SU-DHL-6 (cell line): ENCODE measurements at regions not wholly inside any gene's neighbourhood (a gene's known extent, or its start where the extent isn't known, plus 50 kb on each side); places are given as distances from the start of the nearest gene placed in this dataset.

Experiments
- H2AFZ ChIP-seq: fragments of 200-600 bp; sonication (generic); 2 replicates; pipeline ENCODE4 v1.6.1; 2014; ENCODE audit warnings: low read depth, mild to moderate bottlenecking, moderate library complexity, mixed read lengths, antibody characterized with exemption, low read length; ENCODE audit not compliant: severe bottlenecking
- H3F3A ChIP-seq: fragments of 200-600 bp; shearing (Covaris generic); 2 replicates; pipeline ENCODE4 v1.6.0; 2016; ENCODE audit warnings: antibody characterized with exemption, mild to moderate bottlenecking; ENCODE audit not compliant: insufficient read depth
- H3K27ac ChIP-seq: fragments of 200-600 bp; sonication (generic); 2 replicates; pipeline ENCODE4 v1.5.1; 2016; ENCODE audit warnings: low read depth, mild to moderate bottlenecking, low read length, moderate library complexity, mixed read lengths
- H3K27me3 ChIP-seq: fragments of 200-600 bp; sonication (generic), shearing (Covaris generic); 2 replicates; pipeline ENCODE4 v1.6.0; 2014; ENCODE audit warnings: mild to moderate bottlenecking, low read length
- H3K36me3 ChIP-seq: fragments of 200-600 bp; sonication (generic); 2 replicates; pipeline ENCODE4 v1.6.1; 2014; ENCODE audit warnings: mild to moderate bottlenecking, low read length, mixed read lengths
- H3K4me2 ChIP-seq: fragments of 300-600, 200-600 bp; shearing (Covaris generic), sonication (generic); 2 replicates; pipeline ENCODE4 v1.6.0; 2014; ENCODE audit warnings: low read length, low read depth, mild to moderate bottlenecking; ENCODE audit not compliant: poor library complexity, severe bottlenecking
- H3K4me3 ChIP-seq: fragments of 200-600 bp; sonication (generic); 2 replicates; pipeline ENCODE4 v1.5.1; 2014; ENCODE audit warnings: antibody characterized with exemption, low read length, mild to moderate bottlenecking, mixed read lengths; ENCODE audit not compliant: insufficient read depth, poor library complexity, severe bottlenecking
- H3K79me2 ChIP-seq: fragments of 200-600 bp; sonication (generic); 2 replicates; pipeline ENCODE4 v1.6.1; 2014; ENCODE audit warnings: mild to moderate bottlenecking, low read length, moderate library complexity; ENCODE audit not compliant: insufficient read depth
- H3K9ac ChIP-seq: fragments of 200-600 bp; sonication (generic); 2 replicates; pipeline ENCODE4 v1.7.0; 2014; ENCODE audit warnings: mild to moderate bottlenecking, low read length
- H3K9me2 ChIP-seq: fragments of 200-600 bp; sonication (generic); replicated peaks from 2 replicates; pipeline ENCODE4 v1.6.1; 2014; ENCODE audit warnings: low read length; ENCODE audit not compliant: insufficient read depth
- H3K9me3 ChIP-seq: fragments of 200-600 bp; sonication (generic); 2 replicates; pipeline ENCODE4 v1.6.1; 2014; ENCODE audit warnings: low read length, mixed read lengths; ENCODE audit not compliant: insufficient read depth
- H4K20me1 ChIP-seq: fragments of 200-600 bp; sonication (generic); 2 replicates; pipeline ENCODE4 v1.6.1; 2014; ENCODE audit warnings: low read depth, mild to moderate bottlenecking, antibody characterized with exemption, low read length, moderate library complexity, mixed read lengths
- EZH2phosphoT487 ChIP-seq: fragments of 200-600 bp; sonication (generic), shearing (Covaris generic); conservative IDR thresholded peaks from 2 replicates; pipeline ENCODE4 v1.6.1; 2018; ENCODE audit warnings: mild to moderate bottlenecking, antibody characterized with exemption, low read length, moderate library complexity, mixed read lengths
- TF ChIP-seq, protein P1 (sequence below): fragments of 200-600 bp; sonication (generic); IDR thresholded peaks from one replicate; pipeline ENCODE4 v1.5.1; 2017; ENCODE audit warnings: antibody characterized with exemption, mild to moderate bottlenecking, low read length, moderate library complexity; ENCODE audit not compliant: insufficient read depth, poor library complexity, severe bottlenecking

- H3K9ac ChIP-seq = no peak overlapping the region
- no peaks in the 10 kb centered on the region for H3K27me3 ChIP-seq
- H3K79me2 ChIP-seq = no peaks in the 10 kb centered on the region
- H3K4me2 ChIP-seq = no peak overlapping the region
- H4K20me1 ChIP-seq = no peaks in the 10 kb centered on the region
- no peaks in the 10 kb centered on the region for H3K36me3 ChIP-seq
- H3K27ac ChIP-seq = no peak overlapping the region
- no peaks in the 10 kb centered on the region for H3K9me2 ChIP-seq
- H3F3A ChIP-seq = no peaks in the 10 kb centered on the region
- H3K9me3 ChIP-seq = no peaks in the 10 kb centered on the region
- H3K4me3 ChIP-seq = no peak overlapping the region
- H2AFZ ChIP-seq = no peak overlapping the region
- TF ChIP-seq EZH2phosphoT487 = no peak
- TF ChIP-seq, protein P1, sequence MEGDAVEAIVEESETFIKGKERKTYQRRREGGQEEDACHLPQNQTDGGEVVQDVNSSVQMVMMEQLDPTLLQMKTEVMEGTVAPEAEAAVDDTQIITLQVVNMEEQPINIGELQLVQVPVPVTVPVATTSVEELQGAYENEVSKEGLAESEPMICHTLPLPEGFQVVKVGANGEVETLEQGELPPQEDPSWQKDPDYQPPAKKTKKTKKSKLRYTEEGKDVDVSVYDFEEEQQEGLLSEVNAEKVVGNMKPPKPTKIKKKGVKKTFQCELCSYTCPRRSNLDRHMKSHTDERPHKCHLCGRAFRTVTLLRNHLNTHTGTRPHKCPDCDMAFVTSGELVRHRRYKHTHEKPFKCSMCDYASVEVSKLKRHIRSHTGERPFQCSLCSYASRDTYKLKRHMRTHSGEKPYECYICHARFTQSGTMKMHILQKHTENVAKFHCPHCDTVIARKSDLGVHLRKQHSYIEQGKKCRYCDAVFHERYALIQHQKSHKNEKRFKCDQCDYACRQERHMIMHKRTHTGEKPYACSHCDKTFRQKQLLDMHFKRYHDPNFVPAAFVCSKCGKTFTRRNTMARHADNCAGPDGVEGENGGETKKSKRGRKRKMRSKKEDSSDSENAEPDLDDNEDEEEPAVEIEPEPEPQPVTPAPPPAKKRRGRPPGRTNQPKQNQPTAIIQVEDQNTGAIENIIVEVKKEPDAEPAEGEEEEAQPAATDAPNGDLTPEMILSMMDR = no peak
Measured at GRCh38 chr11:19338375-19338774, 97.6 kb upstream of the E2F8 start.

DNA sequence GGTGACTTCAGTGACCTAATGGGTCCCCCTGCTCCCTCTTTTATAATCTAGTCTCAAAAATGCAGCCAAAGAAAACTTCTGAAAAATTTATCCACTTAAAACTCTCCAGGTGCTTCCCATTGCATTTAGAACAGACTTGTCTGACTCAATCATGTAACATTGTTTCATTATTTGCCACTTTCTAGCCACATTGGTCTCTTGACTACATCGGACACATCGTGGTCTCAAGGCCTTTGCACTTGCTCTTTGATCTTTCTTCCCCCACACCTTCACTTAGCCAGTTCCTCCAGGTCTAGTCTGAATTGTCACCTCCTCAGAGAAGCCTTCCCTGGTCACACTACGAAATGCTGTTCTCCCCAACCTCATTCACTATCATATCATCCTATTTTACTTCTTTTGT is 97.0 kb upstream of the E2F8 start:
- no peaks in the 10 kb centered on the region for H4K20me1 ChIP-seq
- no peaks in the 10 kb centered on the region for H3K9me3 ChIP-seq
- H3K27ac ChIP-seq = no peak overlapping the region
- H2AFZ ChIP-seq = no peak overlapping the region
- H3K36me3 ChIP-seq = no peaks in the 10 kb centered on the region
- TF ChIP-seq, protein P1 = no peak
- H3K9me2 ChIP-seq = no peaks in the 10 kb centered on the region
- H3K79me2 ChIP-seq = no peaks in the 10 kb centered on the region
- no peaks in the 10 kb centered on the region for H3F3A ChIP-seq
- no peak overlapping the region for H3K4me2 ChIP-seq
- no peaks in the 10 kb centered on the region for H3K27me3 ChIP-seq
- no peak overlapping the region for H3K9ac ChIP-seq
- H3K4me3 ChIP-seq = no peak overlapping the region

DNA sequence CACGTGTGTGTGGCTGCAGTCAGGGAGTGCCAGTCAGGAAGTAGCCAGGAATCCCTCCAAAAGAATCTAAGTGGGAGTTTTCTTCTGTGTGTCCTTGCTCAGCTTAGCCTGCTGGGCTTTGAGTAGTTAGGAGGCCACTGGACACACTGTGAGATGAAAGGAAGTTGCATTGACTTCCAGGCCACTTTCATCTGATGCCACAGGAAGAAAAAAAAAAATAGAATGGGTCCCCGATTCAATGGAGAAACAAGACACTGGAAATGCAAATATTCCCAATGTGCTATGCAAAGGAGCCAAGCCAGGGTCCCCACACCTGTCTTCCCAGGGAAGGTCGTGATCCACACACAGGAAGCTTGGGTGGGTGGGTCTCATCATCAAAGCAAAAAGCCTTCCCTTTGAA is 95.6 kb upstream of the E2F8 start:
- Histone ChIP-seq H3K27me3 (no peaks in the 10 kb centered on the region), H3K4me2 (no peak overlapping the region), H4K20me1 (no peaks in the 10 kb centered on the region), H3K27ac (no peak overlapping the region), H3K79me2 (no peaks in the 10 kb centered on the region), H3F3A (no peaks in the 10 kb centered on the region), H3K4me3 (no peak overlapping the region), H3K9me2 (no peaks in the 10 kb centered on the region), H3K36me3 (no peaks in the 10 kb centered on the region), H2AFZ (no peak overlapping the region), H3K9ac (no peak overlapping the region), H3K9me3 (no peaks in the 10 kb centered on the region)
- TF ChIP-seq, protein P1 = no peak
- no peak for TF ChIP-seq EZH2phosphoT487

DNA sequence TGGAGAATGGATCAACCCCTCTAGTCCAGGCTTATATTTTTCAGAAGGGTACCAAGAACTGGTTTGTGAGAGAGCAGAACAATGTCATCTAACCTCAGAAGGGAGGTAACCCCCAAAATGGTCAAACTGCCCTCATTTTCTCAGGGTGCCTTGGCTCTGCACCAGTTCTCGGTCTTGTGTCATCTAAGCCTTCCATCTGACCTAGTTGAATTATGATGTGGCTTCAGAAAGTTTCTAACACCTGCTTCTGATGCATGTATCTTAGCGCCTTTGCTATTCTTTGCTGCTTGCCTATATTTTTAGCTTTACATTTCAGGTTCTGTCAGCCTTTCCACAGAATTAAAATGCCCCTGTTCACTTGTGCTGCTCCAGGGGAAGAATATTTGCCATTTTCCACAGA is 91.7 kb upstream of the E2F8 start:
- Histone ChIP-seq H4K20me1 (no peaks in the 10 kb centered on the region), H3K9me2 (no peaks in the 10 kb centered on the region), H3K79me2 (no peaks in the 10 kb centered on the region), H3K27ac (no peak overlapping the region), H3K4me2 (no peak overlapping the region), H3K4me3 (no peak overlapping the region), H3K9me3 (no peaks in the 10 kb centered on the region), H3K27me3 (no peaks in the 10 kb centered on the region), H3K36me3 (no peaks in the 10 kb centered on the region), H3K9ac (no peak overlapping the region), H3F3A (no peaks in the 10 kb centered on the region), H2AFZ (no peak overlapping the region)
- TF ChIP-seq, protein P1 = no peak
- no peak for TF ChIP-seq EZH2phosphoT487
